K562 (cell line): ENCODE measurements at regions not wholly inside any gene's neighbourhood (a gene's known extent, or its start where the extent isn't known, plus 50 kb on each side); places are given as distances from the start of the nearest gene placed in this dataset.

Source experiments
- ATAC-seq: fragments of 200-7000 bp; cut with Tn5 transposase; 3 replicates; pipeline ENCODE4 v1.9.1; 2020; ENCODE audit warnings: moderate library complexity
- BruUV-seq: library from RNA; stranded (reverse); fragments of 400-500 nt; replicated peaks from 2 replicates; lab custom pipeline; 2021; lab: Mats Ljungman, UMichigan
- CTCF ChIA-PET: fragments of 300-600 bp; formaldehyde crosslinking; extraction: SDS; loops from one replicate; lab custom pipeline; 2021; ENCODE audit warnings: low intra/inter-chr PET ratio; lab: Yijun Ruan, JAX
- POLR2A ChIA-PET: fragments of 300-600, 350-650 bp; sonication (Branson Sonifier 250); formaldehyde crosslinking; extraction: SDS; loops from one replicate; lab custom pipeline; 2021; ENCODE audit warnings: antibody characterized with exemption, inconsistent platforms; lab: Yijun Ruan, JAX
- DNase-seq, 4 experiments: peaks; one replicate each; pipeline versions ENCODE4 v3.0.0 to v3.0.0-alpha.2; 2011 to 2018; ENCODE audit warnings: low spot score in 3 of 4, mixed read lengths in 3 of 4; ENCODE audit errors: extremely low read depth in 1 of 4
- FAIRE-seq: peaks from 2 replicates; lab custom pipeline; 2011; peaks lifted over from hg19 to GRCh38; lab: Jason Lieb, UNC
- H2AFZ ChIP-seq: 2 replicates; pipeline ENCODE4 v1.6.0; 2011; ENCODE audit warnings: low read depth, low read length, control low read depth, inconsistent platforms
- H3K27ac ChIP-seq: fragments of 200-600 bp; 3 replicates; pipeline ENCODE4 v1.8.0; 2011; ENCODE audit warnings: low read depth, mild to moderate bottlenecking, control low read depth, inconsistent platforms, low read length, moderate library complexity, mixed read lengths; ENCODE audit errors: extremely low read depth
- H3K27me3 ChIP-seq, 2 experiments: fragments of 300-600 bp in 1 of 2; 2 replicates in 1 of 2; 3 replicates in 1 of 2; pipeline versions ENCODE4 v1.6.0 to v1.8.0; 2011; ENCODE audit warnings: inconsistent platforms in 2 of 2, low read length in 2 of 2, mild to moderate bottlenecking in 1 of 2, mixed read lengths in 1 of 2, moderate library complexity in 1 of 2; ENCODE audit not compliant: control insufficient read depth in 2 of 2, insufficient read depth in 2 of 2
- H3K36me3 ChIP-seq: fragments of 300-600 bp; 3 replicates; pipeline ENCODE4 v1.8.0; 2011; ENCODE audit warnings: mild to moderate bottlenecking, low read length, inconsistent platforms; ENCODE audit not compliant: control insufficient read depth, insufficient read depth
- H3K4me1 ChIP-seq, 2 experiments: fragments of 200-600 bp in 1 of 2; replicated peaks in 1 of 2; 2 replicates in 1 of 2; 3 replicates in 1 of 2; pipeline versions ENCODE4 v1.5.1 to v1.8.0; 2011; ENCODE audit warnings: inconsistent platforms in 2 of 2, low read length in 2 of 2, mild to moderate bottlenecking in 1 of 2, mixed read lengths in 1 of 2, moderate library complexity in 1 of 2; ENCODE audit not compliant: control insufficient read depth in 2 of 2, insufficient read depth in 2 of 2
- H3K4me2 ChIP-seq: 2 replicates; pipeline ENCODE4 v1.6.1; 2011; ENCODE audit warnings: low read length, control low read depth, inconsistent platforms, mixed read lengths; ENCODE audit not compliant: insufficient read depth
- H3K4me3 ChIP-seq: fragments of 200-600 bp; sonication (generic), shearing (Covaris generic); 2 replicates; pipeline ENCODE4 v1.5.1; 2016; ENCODE audit warnings: control low read depth, inconsistent platforms
- H3K79me2 ChIP-seq: fragments of 200-600 bp; 3 replicates; pipeline ENCODE4 v1.8.0; 2011; ENCODE audit warnings: low read length, inconsistent platforms; ENCODE audit not compliant: control insufficient read depth, insufficient read depth
- H3K9ac ChIP-seq, 2 experiments: 2 replicates each; pipeline versions ENCODE4 v1.6.0 to v1.6.1; 2011; ENCODE audit warnings: low read depth in 2 of 2, low read length in 2 of 2, control low read depth in 1 of 2, inconsistent platforms in 1 of 2, mild to moderate bottlenecking in 1 of 2, mixed read lengths in 1 of 2; ENCODE audit not compliant: insufficient read depth in 1 of 2
- H3K9me1 ChIP-seq: one replicate; pipeline ENCODE4 v1.6.0; 2011; ENCODE audit warnings: inconsistent platforms, mild to moderate bottlenecking, low read length, moderate library complexity; ENCODE audit not compliant: control insufficient read depth, insufficient read depth
- H3K9me3 ChIP-seq: replicated peaks from 2 replicates; pipeline ENCODE4 v1.5.1; 2011; ENCODE audit warnings: low read depth, low read length, inconsistent platforms; ENCODE audit not compliant: control insufficient read depth, insufficient read depth
- H4K20me1 ChIP-seq: replicated peaks from 2 replicates; pipeline ENCODE4 v1.6.1; 2011; ENCODE audit warnings: low read length, inconsistent platforms, mixed read lengths; ENCODE audit not compliant: control insufficient read depth, insufficient read depth
- PBX2 ChIP-seq, 2 experiments: IDR thresholded peaks in 1 of 2; conservative IDR thresholded peaks in 1 of 2; 2 replicates each; pipeline ENCODE4 v1.6.1; 2016; ENCODE audit warnings: low read depth in 2 of 2, mild to moderate bottlenecking in 1 of 2, missing compliant biosample characterization in 1 of 2, missing genetic modification characterization in 1 of 2, moderate library complexity in 1 of 2
- RERE ChIP-seq: sonication (generic); formaldehyde crosslinking; IDR thresholded peaks from 2 replicates; pipeline ENCODE4 v1.8.0; 2023; ENCODE audit warnings: missing genetic modification reagents, mild to moderate bottlenecking, borderline replicate concordance
- WGBS: fragments of 100-300 bp; shearing (Covaris generic); methylation state at CpG from one replicate; pipeline ENCODE4 v1.1.6; 2016; ENCODE audit warnings: low coverage, mixed read lengths; ENCODE audit not compliant: insufficient coverage; ENCODE audit errors: missing lambda C conversion rate; 5-methylcytosine and 5-hydroxymethylcytosine counted together
- in situ Hi-C: fragments of 300-500 bp; cut with MboI; formaldehyde crosslinking; loops from 4 replicates; pipeline ENCODE4 v1.15.0; 2018; ENCODE audit warnings: inconsistent platforms, mixed read lengths
- intact Hi-C: fragments of 100-400 bp; cut with micrococcal nuclease; formaldehyde crosslinking; loops from 2 replicates; pipeline ENCODE4 v1.14.2; 2022

- H3K9ac ChIP-seq = no peak overlapping the region
- BruUV-seq = no TSS peak
- intact Hi-C loops (no loop called here), in situ Hi-C loops (no loop called here)
- no peaks in the 10 kb centered on the region for H3K79me2 ChIP-seq
- H3K4me3 ChIP-seq = no peak overlapping the region
- no peak overlapping the region for H3K27ac ChIP-seq
- ATAC-seq = no peak
- ChIA-PET CTCF (no interaction called here), POLR2A (no interaction called here)
- H3K9me3 ChIP-seq = no peaks in the 10 kb centered on the region; the same call in 1 of the 2 replicates
- H3K4me1 ChIP-seq = no peaks in the 10 kb centered on the region
- no peaks in the 10 kb centered on the region for H3K9me1 ChIP-seq
- no peaks in the 10 kb centered on the region for H3K27me3 ChIP-seq
- no peak overlapping the region for H3K4me2 ChIP-seq
- TF ChIP-seq PBX2 (CRISPR knock-in tag; IDR thresholded peaks at IDR 0.05; ENCODE audit: low read depth) (no peak), PBX2 (tag; conservative IDR thresholded peaks at IDR 0.05; ENCODE audit: low read depth) (no peak), RERE (CRISPR knock-in tag) (no peak)
- H3K36me3 ChIP-seq = no peaks in the 10 kb centered on the region
- no peak overlapping the region for H2AFZ ChIP-seq
- H4K20me1 ChIP-seq = no peaks in the 10 kb centered on the region
- DNase-seq = peak in 1 of 4 experiments; percentile 1
- 3% methylated on average over 23 of the region's 26 CpGs for WGBS
- no peak for FAIRE-seq
Measured at GRCh38 chr2:53356291-53356905, 411.2 kb upstream of the CHAC2 start.
